Breast epithelium (tissue), 4 donors: ENCODE measurements at regions not wholly inside any gene's neighbourhood (a gene's known extent, or its start where the extent isn't known, plus 50 kb on each side); places are given as distances from the start of the nearest gene placed in this dataset.

Experiments used
- DNase-seq, 2 donors: peaks; one replicate each; pipeline ENCODE4 v3.0.0-alpha.2; 2019; ENCODE audit warnings: low spot score in 2 of 2
- H3K27ac ChIP-seq, 2 donors: fragments of 200-600 bp; sonication (generic) in 1 of 2; one replicate each; pipeline ENCODE4 v1.5.1; 2016 to 2019; ENCODE audit warnings: mild to moderate bottlenecking in 1 of 2
- H3K27me3 ChIP-seq, 2 donors: fragments of 200-600 bp; sonication (generic) in 1 of 2; one replicate each; pipeline versions ENCODE4 v1.5.1 to v1.6.0; 2017 to 2019; ENCODE audit warnings: control low read depth in 1 of 2, mild to moderate bottlenecking in 1 of 2
- H3K36me3 ChIP-seq: fragments of 200-600 bp; one replicate; pipeline ENCODE4 v1.5.1; 2019
- H3K4me1 ChIP-seq, 2 donors: fragments of 200-600 bp; sonication (generic); one replicate each; pipeline ENCODE4 v1.5.1; 2016 to 2019; ENCODE audit warnings: control low read depth in 1 of 2
- H3K4me3 ChIP-seq, 3 donors: fragments of 200-600 bp; sonication (generic); 1 replicate in 2 of 3; 2 replicates in 1 of 3; pipeline ENCODE4 v1.5.1; 2016 to 2019; ENCODE audit warnings: mild to moderate bottlenecking in 3 of 3, moderate library complexity in 2 of 3
- H3K9me3 ChIP-seq, 2 donors: fragments of 200-600 bp; sonication (generic) in 1 of 2; one replicate each; pipeline ENCODE4 v1.5.1; 2016 to 2019; ENCODE audit warnings: control low read depth in 1 of 2
- CTCF ChIP-seq, 3 donors: fragments of 450-650 bp; IDR thresholded peaks; one replicate each; pipeline ENCODE4 v1.5.1; 2016 to 2017; ENCODE audit warnings: antibody characterized with exemption in 3 of 3, mild to moderate bottlenecking in 3 of 3, moderate library complexity in 3 of 3
- POLR2A ChIP-seq: fragments of 450-650 bp; IDR thresholded peaks from one replicate; pipeline ENCODE4 v1.6.1; 2016; ENCODE audit warnings: antibody characterized with exemption, mild to moderate bottlenecking, moderate library complexity
- POLR2AphosphoS5 ChIP-seq, 3 donors: sonication (generic); formaldehyde crosslinking; IDR thresholded peaks; one replicate each; pipeline ENCODE4 v1.6.1; 2017; ENCODE audit warnings: antibody characterized with exemption in 3 of 3
- intact Hi-C: fragments of 100-400 bp; cut with DNase I; formaldehyde crosslinking; loops from one replicate; pipeline ENCODE4 v1.15.1; 2023; ENCODE audit warnings: low total_unique reads

- H3K4me1 ChIP-seq: peaks cover 0 to 5% of the 10 kb centered on the region in 2 donors
- H3K27me3 ChIP-seq: peaks cover 0 to 8% of the 10 kb centered on the region in 2 donors
- DNase-seq: peak in 1 of 2 donors; percentile 31
- no peak for TF ChIP-seq POLR2A
- TF ChIP-seq POLR2AphosphoS5 (IDR thresholded peaks at IDR 0.05): no peak
- TF ChIP-seq CTCF (IDR thresholded peaks at IDR 0.05): peak in 2 of 3 donors; percentile 39 to 82
- no peak overlapping the region for H3K27ac ChIP-seq
- no peaks in the 10 kb centered on the region for H3K9me3 ChIP-seq
- intact Hi-C loops: loop anchor here (10.0 kb wide), 1 partner anchor 192 kb away; no protein-coding TSS in a partner anchor
- no peaks in the 10 kb centered on the region for H3K36me3 ChIP-seq
- H3K4me3 ChIP-seq: peak overlapping the region; percentile 22 to 76 (median 56)
Measured at GRCh38 chr1:10867138-10867721, 70.8 kb upstream of the CASZ1 start.

GRCh38 chr1:10867914-10868598 lies 71.6 kb upstream of the CASZ1 start:
- TF ChIP-seq POLR2A: no peak
- no peak for TF ChIP-seq POLR2AphosphoS5 (IDR thresholded peaks at IDR 0.05)
- TF ChIP-seq CTCF (IDR thresholded peaks at IDR 0.05): no peak
- no peak overlapping the region for H3K27ac ChIP-seq
- H3K36me3 ChIP-seq: no peaks in the 10 kb centered on the region
- H3K27me3 ChIP-seq: peaks cover 0 to 4% of the 10 kb centered on the region in 2 donors
- H3K4me1 ChIP-seq: peaks cover 0 to 5% of the 10 kb centered on the region in 2 donors
- no peak overlapping the region for H3K4me3 ChIP-seq
- intact Hi-C loops: loop anchor here (10.0 kb wide), 1 partner anchor 193 kb away; no protein-coding TSS in a partner anchor
- no peaks in the 10 kb centered on the region for H3K9me3 ChIP-seq
- DNase-seq: no peak

GRCh38 chr1:10868599-10868965 lies 72.1 kb upstream of the CASZ1 start:
- no peak for DNase-seq
- intact Hi-C loops: loop anchor here (10.0 kb wide), 1 partner anchor 194 kb away; no protein-coding TSS in a partner anchor
- Histone ChIP-seq H3K4me3 (no peak overlapping the region), H3K9me3 (no peaks in the 10 kb centered on the region), H3K27ac (no peak overlapping the region), H3K36me3 (no peaks in the 10 kb centered on the region), H3K4me1 (peaks cover 0 to 5% of the 10 kb centered on the region in 2 donors), H3K27me3 (peaks cover 0 to 4% of the 10 kb centered on the region in 2 donors)
- no peak for TF ChIP-seq POLR2AphosphoS5 (IDR thresholded peaks at IDR 0.05)
- TF ChIP-seq POLR2A: no peak
- no peak for TF ChIP-seq CTCF (IDR thresholded peaks at IDR 0.05)

GRCh38 chr1:10869933-10870332 lies 73.5 kb upstream of the CASZ1 start:
- no peaks in the 10 kb centered on the region for H3K36me3 ChIP-seq
- no peak overlapping the region for H3K27ac ChIP-seq
- TF ChIP-seq POLR2AphosphoS5 (IDR thresholded peaks at IDR 0.05) (no peak), CTCF (IDR thresholded peaks at IDR 0.05) (no peak), POLR2A (no peak)
- no peaks in the 10 kb centered on the region for H3K9me3 ChIP-seq
- no peak overlapping the region for H3K4me3 ChIP-seq
- no peaks in the 10 kb centered on the region for H3K27me3 ChIP-seq
- DNase-seq: no peak
- H3K4me1 ChIP-seq: peaks cover 0 to 5% of the 10 kb centered on the region in 2 donors
- intact Hi-C loops: loop anchor here (10.0 kb wide), 1 partner anchor 195 kb away; no protein-coding TSS in a partner anchor

- Histone ChIP-seq H3K9me3 (no peaks in the 10 kb centered on the region), H3K4me1 (peaks cover 0 to 5% of the 10 kb centered on the region in 2 donors), H3K27me3 (no peaks in the 10 kb centered on the region), H3K36me3 (no peaks in the 10 kb centered on the region), H3K27ac (no peak overlapping the region), H3K4me3 (no peak overlapping the region)
- no peak for TF ChIP-seq CTCF (IDR thresholded peaks at IDR 0.05)
- DNase-seq: no peak
- intact Hi-C loops: no loop called here
Measured at GRCh38 chr1:10870493-10871096, 74.1 kb upstream of the CASZ1 start.
